Esophagus (tissue), 2 donors: ENCODE measurements at regions not wholly inside any gene's neighbourhood (a gene's known extent, or its start where the extent isn't known, plus 50 kb on each side); places are given as distances from the start of the nearest gene placed in this dataset.

Experiments
- H3K27ac ChIP-seq, 2 donors: one replicate each; pipeline ENCODE4 v1.5.1; 2013; ENCODE audit warnings: low read depth in 2 of 2, mild to moderate bottlenecking in 2 of 2, inconsistent platforms in 1 of 2, low read length in 1 of 2, moderate library complexity in 1 of 2
- H3K27me3 ChIP-seq, 2 donors: one replicate each; pipeline ENCODE4 v1.6.1; 2013; ENCODE audit warnings: low read length in 2 of 2, control low read depth in 1 of 2, mild to moderate bottlenecking in 1 of 2; ENCODE audit not compliant: insufficient read depth in 2 of 2, control insufficient read depth in 1 of 2
- H3K36me3 ChIP-seq, 2 donors: one replicate each; pipeline ENCODE4 v1.6.1; 2013; ENCODE audit warnings: low read length in 1 of 2; ENCODE audit not compliant: control insufficient read depth in 2 of 2, insufficient read depth in 2 of 2
- H3K4me1 ChIP-seq, 2 donors: one replicate each; pipeline ENCODE4 v1.6.1; 2013; ENCODE audit warnings: low read length in 1 of 2; ENCODE audit not compliant: control insufficient read depth in 2 of 2, insufficient read depth in 2 of 2
- H3K4me3 ChIP-seq, 2 donors: one replicate each; pipeline ENCODE4 v1.5.1; 2013; ENCODE audit warnings: low read length in 2 of 2, mild to moderate bottlenecking in 2 of 2, low read depth in 1 of 2, moderate library complexity in 1 of 2
- H3K9me3 ChIP-seq, 2 donors: one replicate each; pipeline ENCODE4 v1.6.1; 2013; ENCODE audit warnings: mild to moderate bottlenecking in 2 of 2, low read depth in 1 of 2, low read length in 1 of 2, moderate library complexity in 1 of 2; ENCODE audit not compliant: control insufficient read depth in 2 of 2, insufficient read depth in 1 of 2
- WGBS, 2 donors: extraction: QIAGEN DNeasy Blood & Tissue Kit; methylation state at CpG; one replicate each; pipeline ENCODE4 v1.1.7; 2013; 5-methylcytosine and 5-hydroxymethylcytosine counted together
- donor health status: healthy with polysubstance abuse.
- donor health status: Bipolar disorder and iron deficiency.

GRCh38 chr3:22471557-22471956 lies 720.5 kb upstream of the ZNF385D start:
- WGBS, 2 donors = 74 to 75% methylated on average over 4 of the region's 4 CpGs
- H3K4me1 ChIP-seq = no peaks in the 10 kb centered on the region

GRCh38 chr3:22474706-22475445 lies 723.9 kb upstream of the ZNF385D start:
- Histone ChIP-seq H3K36me3 (no peaks in the 10 kb centered on the region), H3K9me3 (peaks cover 0 to 1% of the 10 kb centered on the region in 2 donors), H3K4me3 (no peak overlapping the region), H3K4me1 (no peaks in the 10 kb centered on the region), H3K27ac (no peak overlapping the region), H3K27me3 (no peaks in the 10 kb centered on the region)
- 83 to 85% methylated on average over 8 of the region's 8 CpGs for WGBS, 2 donors

More at GRCh38 chr3:22471557-22471956, 720.5 kb upstream of the ZNF385D start:
- no peaks in the 10 kb centered on the region for H3K9me3 ChIP-seq
- H3K4me3 ChIP-seq = no peak overlapping the region
- H3K36me3 ChIP-seq = no peaks in the 10 kb centered on the region
- H3K27me3 ChIP-seq = no peaks in the 10 kb centered on the region
- no peak overlapping the region for H3K27ac ChIP-seq

GRCh38 chr3:22475665-22476240 lies 724.7 kb upstream of the ZNF385D start:
- Histone ChIP-seq H3K9me3 (peaks cover 0 to 3% of the 10 kb centered on the region in 2 donors), H3K27me3 (no peaks in the 10 kb centered on the region), H3K27ac (no peak overlapping the region), H3K4me1 (no peaks in the 10 kb centered on the region), H3K4me3 (no peak overlapping the region), H3K36me3 (no peaks in the 10 kb centered on the region)
- 86 to 87% methylated on average over 3 of the region's 3 CpGs for WGBS, 2 donors

- no peaks in the 10 kb centered on the region for H3K27me3 ChIP-seq
- 32 to 62% methylated on average over 1 of the region's 1 CpG for WGBS, 2 donors
- no peak overlapping the region for H3K4me3 ChIP-seq
- no peaks in the 10 kb centered on the region for H3K36me3 ChIP-seq
- peaks cover 0 to 3% of the 10 kb centered on the region in 2 donors for H3K9me3 ChIP-seq
- H3K27ac ChIP-seq = no peak overlapping the region
- no peaks in the 10 kb centered on the region for H3K4me1 ChIP-seq
Measured at GRCh38 chr3:22476976-22477375, 726.0 kb upstream of the ZNF385D start.

GRCh38 chr3:22485954-22486353 lies 717.2 kb upstream of the UBE2E2 start:
- Histone ChIP-seq H3K9me3 (no peaks in the 10 kb centered on the region), H3K27ac (no peak overlapping the region), H3K4me1 (no peaks in the 10 kb centered on the region), H3K4me3 (no peak overlapping the region), H3K27me3 (no peaks in the 10 kb centered on the region), H3K36me3 (no peaks in the 10 kb centered on the region)
- 61 to 72% methylated on average over 3 of the region's 3 CpGs for WGBS, 2 donors

- Histone ChIP-seq H3K4me1 (no peaks in the 10 kb centered on the region), H3K27me3 (no peaks in the 10 kb centered on the region), H3K27ac (no peak overlapping the region), H3K9me3 (no peaks in the 10 kb centered on the region), H3K36me3 (no peaks in the 10 kb centered on the region), H3K4me3 (no peak overlapping the region)
- WGBS, 2 donors = 52 to 58% methylated on average over 1 of the region's 1 CpG
Measured at GRCh38 chr3:22490747-22491146, 712.4 kb upstream of the UBE2E2 start.

GRCh38 chr3:22491344-22491743 lies 711.8 kb upstream of the UBE2E2 start:
- Histone ChIP-seq H3K36me3 (no peaks in the 10 kb centered on the region), H3K9me3 (no peaks in the 10 kb centered on the region), H3K4me3 (no peak overlapping the region), H3K27me3 (no peaks in the 10 kb centered on the region), H3K27ac (no peak overlapping the region), H3K4me1 (no peaks in the 10 kb centered on the region)
- 32 to 35% methylated on average over 1 of the region's 1 CpG for WGBS, 2 donors

GRCh38 chr3:22492342-22492741 lies 710.8 kb upstream of the UBE2E2 start:
- WGBS, 2 donors = 89% methylated on average over 2 of the region's 2 CpGs
- no peaks in the 10 kb centered on the region for H3K9me3 ChIP-seq

GRCh38 chr3:22495241-22495640 lies 707.9 kb upstream of the UBE2E2 start:
- Histone ChIP-seq H3K4me1 (no peaks in the 10 kb centered on the region), H3K27ac (no peak overlapping the region), H3K4me3 (no peak overlapping the region), H3K36me3 (no peaks in the 10 kb centered on the region), H3K27me3 (no peaks in the 10 kb centered on the region), H3K9me3 (no peaks in the 10 kb centered on the region)
- 35 to 45% methylated on average over 2 of the region's 2 CpGs for whole genome bisulfite sequencing, 2 donors

More at GRCh38 chr3:22492342-22492741, 710.8 kb upstream of the UBE2E2 start:
- no peak overlapping the region for H3K4me3 ChIP-seq
- H3K4me1 ChIP-seq = no peaks in the 10 kb centered on the region
- no peaks in the 10 kb centered on the region for H3K27me3 ChIP-seq
- no peak overlapping the region for H3K27ac ChIP-seq
- H3K36me3 ChIP-seq = no peaks in the 10 kb centered on the region

- no peaks in the 10 kb centered on the region for H3K36me3 ChIP-seq
- no peak overlapping the region for H3K27ac ChIP-seq
- H3K4me3 ChIP-seq = no peak overlapping the region
- no peaks in the 10 kb centered on the region for H3K27me3 ChIP-seq
- no peaks in the 10 kb centered on the region for H3K4me1 ChIP-seq
- H3K9me3 ChIP-seq = no peaks in the 10 kb centered on the region
- 36 to 42% methylated on average over 1 of the region's 1 CpG for WGBS, 2 donors
Measured at GRCh38 chr3:22495791-22496190, 707.3 kb upstream of the UBE2E2 start.
